ENCODE measurements at regions not wholly inside any gene's neighbourhood (a gene's known extent, or its start where the extent isn't known, plus 50 kb on each side); places are given as distances from the start of the nearest gene placed in this dataset.

GRCh38 chr2:181198183-181198864 lies 217.9 kb downstream of the UBE2E3 start:
- DNase-seq (ENCODE audit: low spot score in 2 of 2), result no peak
- peak overlapping the region; percentile 68 for H3K27ac Mint-ChIP-seq (ENCODE audit: low read depth)
- H3K4me3 Mint-ChIP-seq, result peak overlapping the region; percentile 32
- H3K27me3 Mint-ChIP-seq, result no peaks in the 10 kb centered on the region
- H3K4me1 Mint-ChIP-seq, result peaks cover 41% of the 10 kb centered on the region
- ATAC-seq (replicated peaks; ENCODE audit: extremely low read depth, poor library complexity, severe bottlenecking), result peak; percentile 64
- peaks cover 8% of the 10 kb centered on the region for H3K9me3 Mint-ChIP-seq
- H3K36me3 Mint-ChIP-seq (ENCODE audit: insufficient read depth), result peaks cover 3% of the 10 kb centered on the region

- Mint-ChIP-seq H3K27me3 (no peaks in the 10 kb centered on the region), H3K27ac (ENCODE audit: low read depth) (no peak overlapping the region), H3K4me3 (no peak overlapping the region), H3K4me1 (peaks cover 20% of the 10 kb centered on the region), H3K9me3 (peaks cover 13% of the 10 kb centered on the region), H3K36me3 (ENCODE audit: insufficient read depth) (peaks cover 3% of the 10 kb centered on the region)
- DNase-seq (ENCODE audit: low spot score in 2 of 2) (no peak), ATAC-seq (replicated peaks; ENCODE audit: extremely low read depth, poor library complexity, severe bottlenecking) (no peak)
These were observed 223.0 kb downstream of the UBE2E3 start for GRCh38 chr2:181203412-181203811.

GRCh38 chr2:181203916-181204315 lies 223.5 kb downstream of the UBE2E3 start:
- no peak for DNase-seq (ENCODE audit: low spot score in 2 of 2)
- H3K9me3 Mint-ChIP-seq, result peaks cover 13% of the 10 kb centered on the region
- no peak for ATAC-seq (replicated peaks; ENCODE audit: extremely low read depth, poor library complexity, severe bottlenecking)
- peaks cover 3% of the 10 kb centered on the region for H3K36me3 Mint-ChIP-seq (ENCODE audit: insufficient read depth)
- H3K4me1 Mint-ChIP-seq, result peaks cover 15% of the 10 kb centered on the region
- H3K4me3 Mint-ChIP-seq, result no peak overlapping the region
- H3K27me3 Mint-ChIP-seq, result no peaks in the 10 kb centered on the region
- H3K27ac Mint-ChIP-seq (ENCODE audit: low read depth), result no peak overlapping the region

GRCh38 chr2:181218401-181218821 lies 238.0 kb downstream of the UBE2E3 start:
- H3K27ac Mint-ChIP-seq (ENCODE audit: low read depth), result no peak overlapping the region
- H3K4me3 Mint-ChIP-seq, result no peak overlapping the region
- H3K9me3 Mint-ChIP-seq, result peaks cover 15% of the 10 kb centered on the region
- ATAC-seq (replicated peaks; ENCODE audit: extremely low read depth, poor library complexity, severe bottlenecking), result no peak
- no peaks in the 10 kb centered on the region for H3K27me3 Mint-ChIP-seq
- peaks cover 21% of the 10 kb centered on the region for H3K4me1 Mint-ChIP-seq
- peaks cover under 1% of the 10 kb centered on the region for H3K36me3 Mint-ChIP-seq (ENCODE audit: insufficient read depth)
- DNase-seq (ENCODE audit: low spot score in 2 of 2), result no peak

GRCh38 chr2:181223234-181223633 lies 234.0 kb upstream of the ITGA4 start:
- Mint-ChIP-seq H3K27me3 (no peaks in the 10 kb centered on the region), H3K36me3 (ENCODE audit: insufficient read depth) (peaks cover 3% of the 10 kb centered on the region), H3K9me3 (peaks cover 20% of the 10 kb centered on the region), H3K27ac (ENCODE audit: low read depth) (peak overlapping the region; percentile 98), H3K4me3 (peak overlapping the region; percentile 33), H3K4me1 (peaks cover 44% of the 10 kb centered on the region)
- DNase-seq (ENCODE audit: low spot score in 2 of 2) (no peak), ATAC-seq (replicated peaks; ENCODE audit: extremely low read depth, poor library complexity, severe bottlenecking) (peak; percentile 38)

- H3K9me3 Mint-ChIP-seq, result peaks cover 20% of the 10 kb centered on the region
- peak overlapping the region; percentile 68 for H3K4me3 Mint-ChIP-seq
- H3K27ac Mint-ChIP-seq (ENCODE audit: low read depth), result peak overlapping the region; percentile 98
- peaks cover 3% of the 10 kb centered on the region for H3K36me3 Mint-ChIP-seq (ENCODE audit: insufficient read depth)
- DNase-seq (ENCODE audit: low spot score in 2 of 2) (no peak), ATAC-seq (replicated peaks; ENCODE audit: extremely low read depth, poor library complexity, severe bottlenecking) (peak; percentile 69)
- no peaks in the 10 kb centered on the region for H3K27me3 Mint-ChIP-seq
- H3K4me1 Mint-ChIP-seq, result peaks cover 44% of the 10 kb centered on the region
These were observed 232.3 kb upstream of the ITGA4 start for GRCh38 chr2:181224866-181225265.

- no peak overlapping the region for H3K4me3 Mint-ChIP-seq
- H3K4me1 Mint-ChIP-seq, result peaks cover 26% of the 10 kb centered on the region
- no peak overlapping the region for H3K27ac Mint-ChIP-seq (ENCODE audit: low read depth)
- H3K9me3 Mint-ChIP-seq, result peaks cover 6% of the 10 kb centered on the region
- H3K36me3 Mint-ChIP-seq (ENCODE audit: insufficient read depth), result no peaks in the 10 kb centered on the region
- DNase-seq (ENCODE audit: low spot score in 2 of 2) (no peak), ATAC-seq (replicated peaks; ENCODE audit: extremely low read depth, poor library complexity, severe bottlenecking) (no peak)
- no peaks in the 10 kb centered on the region for H3K27me3 Mint-ChIP-seq
These were observed 228.5 kb upstream of the ITGA4 start for GRCh38 chr2:181228661-181229060.

GRCh38 chr2:181231151-181231550 lies 226.0 kb upstream of the ITGA4 start:
- Mint-ChIP-seq H3K4me3 (no peak overlapping the region), H3K27ac (ENCODE audit: low read depth) (no peak overlapping the region), H3K27me3 (no peaks in the 10 kb centered on the region), H3K36me3 (ENCODE audit: insufficient read depth) (no peaks in the 10 kb centered on the region), H3K4me1 (peaks cover 16% of the 10 kb centered on the region), H3K9me3 (peaks cover 6% of the 10 kb centered on the region)
- ATAC-seq (replicated peaks; ENCODE audit: extremely low read depth, poor library complexity, severe bottlenecking) (no peak), DNase-seq (ENCODE audit: low spot score in 2 of 2) (no peak)

GRCh38 chr2:181231886-181232621 lies 225.1 kb upstream of the ITGA4 start:
- H3K36me3 Mint-ChIP-seq (ENCODE audit: insufficient read depth), result no peaks in the 10 kb centered on the region
- no peaks in the 10 kb centered on the region for H3K27me3 Mint-ChIP-seq
- peaks cover 6% of the 10 kb centered on the region for H3K9me3 Mint-ChIP-seq
- peaks cover 16% of the 10 kb centered on the region for H3K4me1 Mint-ChIP-seq
- no peak for DNase-seq (ENCODE audit: low spot score in 2 of 2)
- no peak overlapping the region for H3K27ac Mint-ChIP-seq (ENCODE audit: low read depth)
- no peak for ATAC-seq (replicated peaks; ENCODE audit: extremely low read depth, poor library complexity, severe bottlenecking)
- no peak overlapping the region for H3K4me3 Mint-ChIP-seq

GRCh38 chr2:181234487-181234891 lies 222.7 kb upstream of the ITGA4 start:
- Mint-ChIP-seq H3K27ac (ENCODE audit: low read depth) (no peak overlapping the region), H3K36me3 (ENCODE audit: insufficient read depth) (no peaks in the 10 kb centered on the region), H3K4me1 (peaks cover 23% of the 10 kb centered on the region), H3K27me3 (no peaks in the 10 kb centered on the region), H3K9me3 (peaks cover 7% of the 10 kb centered on the region), H3K4me3 (no peak overlapping the region)
- ATAC-seq (replicated peaks; ENCODE audit: extremely low read depth, poor library complexity, severe bottlenecking), result no peak
- DNase-seq (ENCODE audit: low spot score in 2 of 2), result no peak

- no peak for DNase-seq (ENCODE audit: low spot score in 2 of 2)
- no peak for ATAC-seq (replicated peaks; ENCODE audit: extremely low read depth, poor library complexity, severe bottlenecking)
- H3K4me3 Mint-ChIP-seq, result no peak overlapping the region
- no peaks in the 10 kb centered on the region for H3K36me3 Mint-ChIP-seq (ENCODE audit: insufficient read depth)
- no peak overlapping the region for H3K27ac Mint-ChIP-seq (ENCODE audit: low read depth)
- peaks cover 24% of the 10 kb centered on the region for H3K4me1 Mint-ChIP-seq
- H3K27me3 Mint-ChIP-seq, result no peaks in the 10 kb centered on the region
- peaks cover 7% of the 10 kb centered on the region for H3K9me3 Mint-ChIP-seq
These were observed 222.2 kb upstream of the ITGA4 start for GRCh38 chr2:181235011-181235410.

GRCh38 chr2:181235683-181236459 lies 221.3 kb upstream of the ITGA4 start:
- Mint-ChIP-seq H3K4me3 (no peak overlapping the region), H3K36me3 (ENCODE audit: insufficient read depth) (no peaks in the 10 kb centered on the region), H3K27ac (ENCODE audit: low read depth) (no peak overlapping the region), H3K4me1 (peaks cover 18% of the 10 kb centered on the region), H3K27me3 (no peaks in the 10 kb centered on the region), H3K9me3 (peaks cover 7% of the 10 kb centered on the region)
- ATAC-seq (replicated peaks; ENCODE audit: extremely low read depth, poor library complexity, severe bottlenecking) (no peak), DNase-seq (ENCODE audit: low spot score in 2 of 2) (no peak)

Measured in central memory CD8-positive, alpha-beta T cell (primary cell).